GM21528 (cell line): ENCODE measurements at regions not wholly inside any gene's neighbourhood (a gene's known extent, or its start where the extent isn't known, plus 50 kb on each side); places are given as distances from the start of the nearest gene placed in this dataset.
"Not testable (repeated sequence)": the region's sequence is repeated elsewhere in the genome, so short reads cannot be mapped to it uniquely, and the experiment has no call there.

Experiments used
- ATAC-seq: cut with Tn5 transposase; IDR thresholded peaks from one replicate; pipeline ENCODE4 v1.9.1; 2021; ENCODE audit warnings: mild to moderate bottlenecking, moderate library complexity; ENCODE audit not compliant: unreplicated experiment, low FRiP score

DNA sequence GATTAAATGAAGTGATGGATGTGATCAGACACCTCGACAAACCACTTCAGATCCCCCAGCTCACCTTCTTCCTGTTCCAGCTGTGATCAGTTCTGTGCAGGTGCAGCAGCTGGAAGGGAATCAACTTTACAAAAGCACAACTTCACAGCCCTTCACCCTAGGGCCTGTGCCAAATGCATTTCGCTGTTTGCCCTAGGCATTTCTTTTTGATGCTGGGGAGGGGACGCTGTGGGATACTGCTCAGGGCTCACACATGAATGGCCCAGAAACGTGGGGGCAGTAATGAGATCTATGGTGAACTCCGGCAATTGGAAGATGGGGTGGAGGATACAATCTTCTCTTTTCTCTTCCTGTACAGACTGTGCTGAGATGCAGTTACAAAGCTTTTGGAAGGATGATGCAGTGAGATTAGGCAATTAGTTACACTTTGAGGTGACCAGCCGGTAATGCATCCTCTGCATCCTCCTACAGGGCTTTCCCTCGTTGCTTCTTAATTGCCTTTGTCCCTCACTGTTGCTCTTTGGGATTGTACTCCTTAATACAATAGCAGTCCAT lies 215.1 kb upstream of the PITX2 start:
- no peak for ATAC-seq

DNA sequence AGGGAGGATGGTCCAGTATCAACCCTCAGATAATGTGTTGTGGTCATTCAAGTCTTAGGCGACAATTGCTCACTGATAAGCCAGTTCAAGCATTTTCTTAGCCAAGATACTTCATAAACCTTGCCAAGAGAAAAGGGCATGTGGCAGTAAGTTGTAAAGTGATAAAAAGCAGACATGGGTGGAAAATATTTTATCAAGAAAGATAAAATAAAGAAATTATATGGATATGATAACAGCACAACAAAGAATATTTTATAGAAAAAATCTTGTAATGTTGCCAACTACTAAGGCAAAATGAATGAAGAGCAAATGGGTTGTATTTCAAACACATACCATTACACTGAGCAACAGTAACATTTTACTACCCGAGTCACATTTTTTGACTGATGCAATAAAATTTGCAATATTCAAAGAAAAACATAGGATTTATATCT lies 217.4 kb upstream of the PITX2 start:
- ATAC-seq: no peak

DNA sequence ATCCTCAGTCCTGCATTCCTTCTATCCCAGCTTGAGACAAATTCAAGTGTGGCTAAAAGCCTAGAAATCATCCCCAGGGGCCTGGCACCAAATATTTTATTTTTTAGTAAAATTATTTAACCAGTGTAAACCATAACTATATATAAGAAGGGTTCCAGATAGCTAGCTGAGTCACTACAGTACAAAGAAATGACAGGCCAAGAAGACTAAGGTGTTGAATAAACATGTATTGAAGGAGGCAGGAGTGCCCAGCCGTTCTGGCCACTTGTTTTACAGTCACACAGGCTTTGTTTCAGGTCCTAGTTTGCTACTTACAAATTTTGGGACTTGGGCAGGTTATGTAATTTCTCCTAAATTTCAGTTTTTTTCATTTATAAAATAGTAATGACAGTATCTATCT lies 225.9 kb upstream of the PITX2 start:
- ATAC-seq: no peak

DNA sequence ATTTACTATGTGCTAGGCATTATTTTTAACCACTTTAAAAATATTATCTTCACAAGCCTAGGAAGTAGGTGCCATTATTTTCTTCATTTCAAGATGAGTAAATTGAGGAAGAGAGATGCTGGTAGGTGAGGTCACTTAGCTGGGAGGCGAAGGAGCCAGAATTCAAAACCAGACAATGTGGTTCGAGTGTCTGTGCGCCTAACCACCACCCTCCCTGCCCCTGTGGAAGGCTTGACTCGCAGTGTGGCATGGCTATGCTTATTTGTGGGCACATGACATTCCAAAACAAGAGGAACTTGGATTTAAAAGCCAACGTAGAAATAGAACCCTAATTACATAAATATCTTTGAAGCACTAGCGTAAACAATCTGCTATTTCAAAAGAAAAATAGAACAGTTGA lies 226.6 kb upstream of the PITX2 start:
- no peak for ATAC-seq

DNA sequence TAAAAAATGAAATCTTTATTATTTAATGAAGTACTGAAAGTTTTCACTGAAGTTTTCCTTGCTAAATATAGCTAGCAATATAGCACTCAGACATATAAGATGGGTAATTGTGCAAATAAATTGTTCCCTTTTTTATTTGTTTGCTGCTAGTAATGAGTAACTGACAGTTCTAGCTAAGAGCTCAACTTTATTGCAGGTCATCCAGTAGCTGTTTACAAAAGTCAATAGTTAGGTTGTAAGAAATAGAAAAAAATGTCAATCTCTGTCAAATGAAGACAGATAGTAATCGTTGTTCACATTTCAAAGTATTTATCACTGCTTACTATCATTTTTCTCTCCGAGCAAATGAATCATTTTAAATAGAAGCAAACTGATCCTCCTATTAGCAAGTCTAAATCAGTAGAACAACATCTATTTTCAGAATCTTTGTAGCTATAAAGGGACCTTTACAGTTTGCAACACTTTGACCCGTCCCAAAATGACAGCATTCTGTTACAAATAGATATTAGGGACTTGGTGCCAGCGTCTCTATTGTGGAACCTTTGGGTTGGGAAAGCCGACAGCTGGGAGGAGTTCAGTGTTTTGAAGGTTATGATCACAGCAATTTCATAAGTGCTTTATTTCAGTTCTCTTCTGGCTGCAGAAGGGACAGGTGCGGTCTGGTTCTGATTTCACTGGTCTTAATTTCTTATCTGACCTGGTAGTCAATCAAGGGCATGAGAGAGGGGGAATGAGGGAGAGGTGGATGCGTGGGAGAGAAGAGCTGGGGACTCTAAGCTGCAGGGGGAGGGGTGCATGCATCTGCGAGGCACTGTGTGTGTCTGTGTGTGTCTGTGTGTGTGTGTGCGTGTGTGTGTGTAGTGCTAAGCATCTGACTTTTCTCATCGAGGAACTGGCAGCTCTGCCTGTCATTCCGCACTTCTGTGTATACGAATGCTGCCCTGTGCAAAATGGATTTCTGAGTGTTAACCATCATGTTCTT lies 227.9 kb upstream of the PITX2 start:
- ATAC-seq: no peak

DNA sequence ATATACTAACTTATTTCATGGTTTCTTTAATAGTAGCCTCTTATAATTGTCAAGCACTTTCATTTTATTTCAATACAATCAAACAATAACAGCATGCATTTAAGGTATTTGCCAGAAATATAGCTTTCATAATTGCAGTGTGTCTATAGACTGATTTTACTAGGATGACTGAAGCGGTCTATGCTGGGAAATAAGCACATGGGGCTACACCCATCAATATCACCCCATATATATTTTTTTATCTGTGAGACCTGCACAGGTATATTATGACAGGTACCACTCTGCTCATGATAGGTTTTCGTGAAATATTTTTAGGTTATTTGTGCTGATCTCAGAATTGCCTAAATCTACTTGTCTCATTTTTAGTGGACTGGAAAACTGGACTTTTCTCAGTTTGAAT lies 229.1 kb upstream of the PITX2 start:
- ATAC-seq: no peak

DNA sequence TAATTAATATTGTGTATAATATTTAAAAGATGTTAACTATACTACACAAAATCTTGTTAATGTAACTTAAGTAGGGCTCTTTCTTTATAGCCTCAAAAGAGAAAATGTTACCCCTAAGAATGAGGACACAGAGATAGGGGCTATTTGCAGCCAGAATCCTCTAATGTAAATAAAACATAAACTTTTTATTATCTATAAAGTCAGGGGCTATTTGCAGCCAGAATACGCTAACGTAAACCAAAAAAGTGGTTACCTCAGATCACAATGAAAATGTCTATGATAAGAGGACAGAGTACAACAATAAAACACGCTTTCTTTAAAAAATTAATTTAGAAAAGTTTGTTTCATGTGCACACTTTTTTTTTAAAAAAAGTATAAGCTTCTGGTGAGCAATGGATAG lies 229.9 kb upstream of the PITX2 start:
- ATAC-seq: no peak

DNA sequence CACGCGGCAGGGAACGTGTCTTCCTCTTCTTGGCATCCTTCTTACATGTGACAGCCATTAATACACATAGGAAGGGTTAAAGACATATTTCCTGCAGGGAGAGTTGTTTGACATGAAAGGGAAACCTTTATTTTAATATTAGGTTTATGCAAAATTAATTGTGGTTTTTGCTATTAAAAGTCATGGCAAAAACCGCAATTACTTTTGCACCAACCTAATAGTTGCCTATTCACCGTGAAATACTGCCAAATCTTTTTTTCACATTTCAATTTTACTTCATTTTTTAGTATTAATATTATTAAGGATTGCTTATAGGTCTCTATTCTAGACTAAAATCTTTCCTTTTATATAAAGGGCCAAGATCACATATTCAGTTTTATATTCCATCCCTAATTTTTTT lies 230.4 kb upstream of the PITX2 start:
- no peak for ATAC-seq

DNA sequence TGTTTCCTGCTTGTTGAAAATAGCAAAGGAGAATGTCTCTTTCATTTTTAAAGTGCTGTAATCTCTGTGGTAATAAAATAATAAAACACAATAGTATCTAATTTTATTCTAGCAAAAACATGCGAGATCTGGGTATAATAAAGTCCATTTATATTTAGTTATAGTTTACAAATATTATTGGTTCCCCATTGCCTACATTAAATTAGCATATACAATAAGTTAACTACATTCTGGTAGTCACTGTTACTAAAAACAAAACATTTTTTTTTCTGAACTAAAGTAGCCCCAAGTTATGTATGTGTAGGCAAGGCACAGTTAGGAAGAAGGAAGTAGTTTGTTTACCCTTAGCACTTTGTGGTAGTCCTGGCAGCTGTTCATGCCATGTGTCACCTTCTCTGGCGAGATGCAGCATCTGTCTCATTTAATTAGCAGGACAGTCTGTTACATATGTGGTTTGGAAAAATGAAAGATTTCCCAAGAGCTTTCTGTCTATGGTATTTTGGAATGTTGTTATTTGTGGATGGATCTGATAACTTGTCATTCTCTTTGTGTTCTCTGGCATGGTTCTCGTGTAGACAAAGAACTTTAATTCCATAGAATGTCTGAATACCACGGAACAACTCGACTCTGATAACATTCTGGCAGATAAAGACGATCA lies 231.3 kb upstream of the PITX2 start:
- ATAC-seq: no peak

DNA sequence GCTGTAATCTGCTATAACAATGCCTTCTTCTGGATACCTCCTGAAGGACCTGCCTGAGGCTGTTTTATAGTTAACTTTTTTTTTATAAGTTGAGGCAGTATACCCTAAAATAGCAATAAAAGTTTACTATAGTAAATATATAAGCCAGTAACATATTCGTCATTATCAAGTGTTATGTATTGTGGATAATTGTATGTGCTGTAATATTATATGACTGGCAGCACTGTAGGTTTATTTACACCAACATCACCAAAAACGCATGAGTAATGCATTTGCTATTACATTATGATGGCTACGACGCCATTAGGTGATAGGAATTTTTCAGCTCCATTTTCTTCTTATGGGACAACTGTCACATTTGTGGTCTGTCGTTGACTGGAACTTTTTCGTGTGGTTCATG lies 237.2 kb upstream of the PITX2 start:
- no peak for ATAC-seq

DNA sequence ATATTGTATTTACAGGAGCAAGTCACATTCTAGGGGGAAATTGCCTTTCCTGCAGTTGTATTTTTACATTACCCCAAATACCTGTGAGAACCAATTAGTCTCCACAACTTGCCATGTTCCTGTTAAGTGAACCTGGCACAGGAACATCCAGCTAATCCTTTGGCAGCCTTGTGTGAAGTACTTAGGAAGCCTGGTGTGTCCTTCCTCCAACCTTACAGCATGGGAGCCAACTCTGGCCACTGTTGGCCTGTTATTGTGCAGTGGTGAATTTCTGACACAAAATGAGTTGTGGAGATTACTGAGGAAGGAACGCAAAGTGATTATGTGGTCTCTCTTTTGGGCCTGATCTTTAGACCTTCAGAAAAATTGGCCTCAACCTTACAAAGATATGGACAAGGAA lies 238.0 kb upstream of the PITX2 start:
- no peak for ATAC-seq

DNA sequence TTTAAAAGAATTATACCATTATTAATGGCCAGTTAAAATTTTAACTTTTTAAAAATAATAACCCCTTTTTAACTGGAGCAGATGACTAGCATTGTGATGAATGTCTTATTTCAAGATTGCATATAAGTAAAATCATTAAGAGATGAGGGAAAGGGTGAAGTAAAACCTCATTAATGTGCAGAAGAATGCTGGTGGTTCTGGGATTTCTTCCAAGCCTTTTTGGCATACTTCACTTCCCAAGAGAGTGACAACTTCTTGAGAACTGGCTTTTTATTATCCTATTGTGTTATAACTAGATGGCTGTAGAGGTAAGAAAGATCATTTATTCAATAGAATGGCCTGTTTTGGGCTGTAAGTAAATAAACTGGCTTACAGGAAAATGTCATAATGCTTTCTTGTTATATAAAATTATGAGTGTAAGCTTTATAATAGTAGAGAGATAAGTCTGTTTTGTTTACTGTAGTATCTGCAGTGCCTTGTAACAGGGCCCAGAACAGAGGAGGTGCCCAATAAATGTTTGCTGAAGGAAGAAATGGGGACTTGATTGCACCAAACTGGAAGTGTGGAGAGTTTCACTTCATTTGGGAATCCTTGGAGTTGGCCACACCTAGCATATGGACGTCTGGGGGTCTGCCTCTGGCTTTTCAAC lies 242.9 kb upstream of the PITX2 start:
- ATAC-seq: no peak

DNA sequence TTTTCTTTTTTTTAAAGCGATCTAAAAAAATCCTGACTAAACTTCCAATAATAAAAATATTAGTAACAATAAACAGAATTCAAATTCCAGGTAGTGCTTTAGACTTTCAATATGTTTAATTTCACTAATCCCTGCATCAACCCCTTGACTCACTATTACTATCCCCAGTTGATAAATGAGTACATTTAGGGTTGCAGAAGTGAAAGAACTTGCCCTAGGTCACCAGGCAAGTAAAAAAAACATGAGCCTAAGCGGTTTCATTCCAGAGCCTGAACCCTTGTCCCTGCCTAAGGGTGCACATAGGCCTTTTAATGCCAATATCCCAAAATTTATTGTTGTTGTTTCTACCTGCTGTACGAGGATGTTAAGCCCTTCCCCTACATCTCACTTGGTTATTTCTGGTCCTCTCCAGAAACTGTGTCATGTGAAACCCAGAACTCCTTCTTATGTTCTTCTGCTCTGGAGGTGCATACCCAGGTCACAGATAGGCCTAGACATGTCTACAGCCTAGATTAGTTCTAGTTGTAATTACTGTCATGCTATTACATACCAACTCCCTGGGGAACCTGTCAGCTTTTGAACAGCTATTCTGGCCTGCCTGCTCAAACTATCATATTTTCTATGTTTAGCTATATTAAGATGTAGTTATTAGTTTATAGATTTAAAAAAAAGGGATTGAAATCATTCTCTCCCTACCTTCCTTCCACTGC lies 244.5 kb upstream of the PITX2 start:
- peak; percentile 64 for ATAC-seq

DNA sequence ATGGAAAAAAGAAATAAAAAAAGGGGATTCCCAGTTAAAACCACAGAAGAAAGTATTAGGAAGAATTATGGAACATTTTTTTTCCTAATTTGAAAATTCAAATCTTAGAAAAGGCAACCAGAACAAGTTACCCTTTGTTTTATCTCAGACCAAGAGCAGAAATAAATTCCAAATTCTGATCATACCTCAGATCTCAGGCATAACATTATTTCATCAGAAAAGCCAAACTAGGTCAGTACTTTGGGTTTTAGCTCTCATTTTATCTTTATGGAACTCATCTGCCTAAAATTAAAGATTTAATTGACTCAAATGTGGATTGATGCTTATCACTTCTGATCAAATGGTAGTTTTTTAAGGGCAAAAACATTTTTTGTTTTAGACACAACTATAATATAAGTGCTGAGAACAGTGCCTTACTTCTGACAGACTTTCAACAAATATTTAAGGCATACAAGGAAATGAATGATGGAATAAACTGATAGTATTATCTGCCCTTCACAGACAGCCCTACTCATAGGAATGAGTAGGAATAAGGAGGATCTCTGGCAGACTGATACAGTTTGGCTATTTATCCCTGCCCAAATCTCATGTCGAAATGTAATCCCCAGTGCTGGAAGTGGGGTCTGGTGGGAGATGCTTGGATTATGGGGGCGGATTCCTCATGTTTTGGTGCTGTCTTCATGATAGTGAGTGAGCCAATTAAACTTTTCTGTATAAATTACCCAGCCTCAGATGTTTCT lies 245.3 kb upstream of the PITX2 start:
- no peak for ATAC-seq

DNA sequence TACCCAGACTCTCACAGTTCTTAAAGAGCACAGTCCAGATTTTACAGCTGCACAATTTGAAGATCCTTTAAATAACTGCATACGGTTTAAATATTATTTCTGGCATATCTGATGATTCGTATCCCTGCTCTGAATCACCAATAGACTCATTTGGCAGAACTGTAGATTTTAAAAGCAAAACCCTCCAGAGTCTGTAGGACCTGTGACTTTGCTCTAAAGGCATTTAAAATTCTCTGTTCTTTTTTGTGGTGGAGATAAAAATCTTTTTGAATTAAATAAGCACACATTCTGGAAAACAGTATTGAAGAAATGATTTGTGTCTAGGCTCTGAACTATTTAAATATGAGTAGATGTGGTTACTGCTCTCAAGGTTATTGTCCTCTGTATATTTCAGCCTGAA lies 246.2 kb upstream of the PITX2 start:
- no peak for ATAC-seq

DNA sequence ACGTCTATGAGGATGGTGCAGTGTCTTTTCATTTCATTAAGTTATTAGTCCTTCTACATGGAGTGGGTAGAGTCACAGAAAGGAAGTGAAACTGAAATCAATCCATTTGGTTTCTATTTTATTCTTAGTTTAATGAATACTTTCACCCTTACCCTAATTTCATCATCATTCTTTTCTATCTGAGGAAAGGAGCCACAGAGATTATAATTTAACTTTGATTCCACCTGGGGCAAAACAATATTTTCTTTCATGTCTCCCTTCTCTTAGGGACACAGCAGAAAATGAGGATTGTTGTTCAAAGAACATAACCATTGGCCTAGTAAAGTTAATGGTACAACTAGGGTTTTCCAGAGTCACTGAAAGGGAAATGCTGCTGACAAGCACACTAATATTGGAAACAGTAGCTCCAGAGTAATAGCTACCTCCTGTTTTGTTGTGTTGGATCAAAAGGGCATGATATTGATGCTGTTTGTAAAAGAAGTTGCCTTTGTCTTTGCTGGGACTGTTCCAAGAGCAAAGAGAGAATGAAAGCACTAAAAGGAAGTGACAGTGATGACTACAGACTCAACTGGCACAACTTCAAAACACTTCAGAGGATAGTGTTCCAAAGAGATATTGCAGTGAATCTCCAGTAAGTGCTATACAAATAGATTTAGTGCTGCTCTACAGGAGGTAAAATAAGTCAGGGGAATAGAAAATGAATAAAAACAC lies 247.1 kb upstream of the PITX2 start:
- ATAC-seq: peak; percentile 91

DNA sequence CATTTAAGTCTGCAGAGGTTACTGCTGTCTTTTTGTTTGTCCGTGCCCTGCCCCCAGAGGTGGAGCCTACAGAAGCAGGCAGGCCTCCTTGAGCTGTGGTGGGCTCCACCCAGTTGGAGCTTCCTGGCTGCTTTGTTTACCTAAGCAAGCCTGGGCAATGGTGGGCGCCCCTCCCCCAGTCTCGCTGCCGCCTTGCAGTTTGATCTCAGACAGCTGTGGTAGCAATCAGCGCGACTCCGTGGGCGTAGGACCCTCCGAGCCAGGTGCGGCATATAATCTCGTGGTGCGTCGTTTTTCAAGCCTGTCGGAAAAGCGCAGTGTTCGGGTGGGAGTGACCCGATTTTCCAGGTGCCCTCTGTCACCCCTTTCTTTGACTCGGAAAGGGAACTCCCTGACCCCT lies 253.3 kb upstream of the PITX2 start:
- ATAC-seq: not testable (repeated sequence)

DNA sequence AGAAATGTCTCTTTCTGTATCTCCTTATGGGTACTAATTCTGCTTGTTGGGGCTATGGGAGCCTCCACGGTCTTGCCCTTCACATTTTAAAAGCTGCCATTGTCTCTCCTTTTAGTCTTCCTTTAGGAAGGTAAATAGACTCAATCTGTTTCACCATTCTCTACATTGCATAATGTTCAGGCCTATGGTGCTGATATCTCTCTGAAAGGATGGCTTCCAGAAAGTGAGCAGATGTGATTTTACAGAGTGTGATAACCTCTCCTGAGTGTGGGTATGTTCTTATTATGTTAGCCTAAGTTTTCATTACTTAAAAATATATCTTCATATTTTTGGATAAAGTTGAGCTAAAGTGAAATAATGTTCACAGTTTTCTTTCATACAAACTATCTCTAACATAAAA lies 254.0 kb upstream of the PITX2 start:
- ATAC-seq: no peak

DNA sequence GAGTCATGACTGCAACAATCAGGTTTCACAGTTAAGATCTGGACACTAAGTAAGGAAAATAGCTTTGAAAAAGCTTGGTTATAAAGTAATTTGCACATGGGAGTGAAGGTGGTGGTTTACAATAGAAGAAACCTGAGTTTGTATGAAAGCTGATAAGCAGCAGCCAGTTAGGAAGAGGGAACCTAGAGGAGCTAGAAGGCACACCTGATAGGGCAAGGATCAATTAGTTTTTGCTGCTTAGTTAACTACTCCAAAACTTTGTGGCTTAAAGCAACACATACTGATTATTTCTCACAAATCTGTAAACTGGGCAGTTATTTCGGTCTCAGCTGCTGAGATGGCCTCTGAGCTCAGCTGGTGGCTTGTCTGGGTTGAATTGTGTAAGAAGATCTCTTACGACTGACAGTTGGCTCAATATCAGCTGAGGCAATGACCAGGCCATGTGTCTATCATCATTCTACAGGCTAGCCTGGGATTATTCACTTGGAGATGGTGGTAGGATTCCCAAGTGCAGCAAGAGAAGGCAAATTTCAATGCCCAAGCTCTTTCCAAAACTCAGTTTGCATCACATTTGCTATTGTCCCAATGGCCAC lies 255.0 kb upstream of the PITX2 start:
- ATAC-seq: no peak
